ENCODE measurements at regions not wholly inside any gene's neighbourhood (a gene's known extent, or its start where the extent isn't known, plus 50 kb on each side); places are given as distances from the start of the nearest gene placed in this dataset.

GRCh38 chr13:111944171-111944583 lies 122.8 kb upstream of the SOX1 start:
- ChIA-PET CTCF (no interaction called here), POLR2A (no interaction called here)
- DNase-seq (ENCODE audit: extremely low spot score) = no peak
- TF ChIP-seq CTCF (IDR thresholded peaks at IDR 0.05; ENCODE audit: control extremely low read depth, extremely low read depth, low read depth, missing control alignments) = no peak

- ChIA-PET POLR2A (no interaction called here), CTCF (no interaction called here)
- no peak for DNase-seq (ENCODE audit: extremely low spot score)
- TF ChIP-seq CTCF (IDR thresholded peaks at IDR 0.05; ENCODE audit: control extremely low read depth, extremely low read depth, low read depth, missing control alignments) = no peak
Observed at GRCh38 chr13:111945086-111945485, 121.9 kb upstream of the SOX1 start.

- ChIA-PET CTCF (interaction anchor here (1.1 kb wide), 1 partner anchor 20 kb away, joined by 3 read pairs; no protein-coding TSS in a partner anchor), POLR2A (no interaction called here)
- DNase-seq (ENCODE audit: extremely low spot score) = no peak
- TF ChIP-seq CTCF (IDR thresholded peaks at IDR 0.05; ENCODE audit: control extremely low read depth, extremely low read depth, low read depth, missing control alignments) = no peak
Observed at GRCh38 chr13:111946214-111946613, 120.7 kb upstream of the SOX1 start.

DNA sequence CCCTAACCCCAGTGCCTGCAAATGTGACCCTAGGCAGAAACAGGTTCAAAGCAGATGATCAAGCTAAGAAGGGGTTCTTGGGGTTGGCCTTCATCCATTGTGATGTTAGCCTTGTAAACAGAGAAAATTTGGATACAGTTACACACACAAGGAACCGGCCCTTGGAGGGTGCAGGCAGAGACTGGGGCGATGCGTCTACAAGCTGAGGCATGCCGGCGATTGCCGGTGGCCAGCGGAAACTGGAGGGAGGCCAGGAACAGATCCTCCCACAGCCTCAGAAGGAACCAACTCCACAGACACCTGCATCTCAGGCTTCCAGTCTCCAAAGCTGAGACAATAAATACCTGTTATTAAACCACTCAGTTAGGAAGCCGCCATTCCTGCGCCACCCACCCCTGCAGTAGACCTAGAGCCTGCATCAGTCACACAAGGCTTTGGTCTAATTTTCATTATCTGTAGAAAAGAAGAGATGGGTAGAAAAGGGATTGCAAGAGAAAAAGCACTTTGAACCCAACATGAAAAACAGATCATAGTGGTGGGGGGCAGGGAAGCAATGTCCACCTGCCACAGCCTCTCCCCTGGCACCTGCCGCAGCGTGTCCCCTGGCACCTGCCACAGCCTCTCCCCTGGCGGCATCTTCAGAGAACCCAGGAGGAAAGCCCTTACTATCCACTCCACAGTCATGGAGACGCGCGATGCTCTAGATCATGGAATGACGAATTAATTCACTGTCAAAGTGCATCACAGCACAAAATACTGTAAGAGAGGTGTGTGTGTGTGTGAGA lies 119.7 kb upstream of the SOX1 start:
- CTCF ChIA-PET = no interaction called here
- TF ChIP-seq CTCF (IDR thresholded peaks at IDR 0.05; ENCODE audit: control extremely low read depth, extremely low read depth, low read depth, missing control alignments) = no peak
- DNase-seq (ENCODE audit: extremely low spot score) = no peak
- POLR2A ChIA-PET = no interaction called here

- ChIA-PET POLR2A (no interaction called here), CTCF (no interaction called here)
Observed at GRCh38 chr13:111947876-111948275, 119.1 kb upstream of the SOX1 start.

GRCh38 chr13:111948281-111948680 lies 118.7 kb upstream of the SOX1 start:
- POLR2A ChIA-PET = no interaction called here
- no peak for TF ChIP-seq CTCF (IDR thresholded peaks at IDR 0.05; ENCODE audit: control extremely low read depth, extremely low read depth, low read depth, missing control alignments)
- DNase-seq (ENCODE audit: extremely low spot score) = no peak
- CTCF ChIA-PET = no interaction called here

More at GRCh38 chr13:111947876-111948275, 119.1 kb upstream of the SOX1 start:
- no peak for TF ChIP-seq CTCF (IDR thresholded peaks at IDR 0.05; ENCODE audit: control extremely low read depth, extremely low read depth, low read depth, missing control alignments)
- no peak for DNase-seq (ENCODE audit: extremely low spot score)

Data from GM10248 (cell line).